Retina (tissue), 1 donor: ENCODE measurements at regions not wholly inside any gene's neighbourhood (a gene's known extent, or its start where the extent isn't known, plus 50 kb on each side); places are given as distances from the start of the nearest gene placed in this dataset.

Source experiments
- DNase-seq: peaks from one replicate; pipeline ENCODE4 v3.0.0-alpha.2; 2016

GRCh38 chr12:87142342-87142741 lies 886.2 kb upstream of the MGAT4C start:
- DNase-seq = no peak

GRCh38 chr12:87141091-87141490 lies 884.9 kb upstream of the MGAT4C start:
- DNase-seq = no peak

- DNase-seq = no peak
These were observed 884.1 kb upstream of the MGAT4C start for GRCh38 chr12:87140262-87140661.

- no peak for DNase-seq
These were observed 881.0 kb upstream of the MGAT4C start for GRCh38 chr12:87137220-87137619.

- DNase-seq = no peak
These were observed 880.3 kb upstream of the MGAT4C start for GRCh38 chr12:87136330-87136976.

GRCh38 chr12:87127272-87127671 lies 871.1 kb upstream of the MGAT4C start:
- DNase-seq = no peak

GRCh38 chr12:87121896-87122295 lies 865.7 kb upstream of the MGAT4C start:
- DNase-seq = no peak

- no peak for DNase-seq
These were observed 864.2 kb upstream of the MGAT4C start for GRCh38 chr12:87120440-87120839.

- no peak for DNase-seq
These were observed 863.5 kb upstream of the MGAT4C start for GRCh38 chr12:87119713-87120112.

- DNase-seq = no peak
These were observed 861.3 kb upstream of the MGAT4C start for GRCh38 chr12:87117526-87117925.

- no peak for DNase-seq
These were observed 860.6 kb upstream of the MGAT4C start for GRCh38 chr12:87116780-87117179.

GRCh38 chr12:87112571-87113345 lies 856.6 kb upstream of the MGAT4C start:
- DNase-seq = no peak

GRCh38 chr12:87107766-87108165 lies 851.6 kb upstream of the MGAT4C start:
- DNase-seq = no peak

- DNase-seq = no peak
These were observed 851.1 kb upstream of the MGAT4C start for GRCh38 chr12:87107270-87107669.

GRCh38 chr12:87096082-87096585 lies 839.9 kb upstream of the MGAT4C start:
- no peak for DNase-seq

- DNase-seq = no peak
These were observed 838.2 kb upstream of the MGAT4C start for GRCh38 chr12:87094356-87094755.

GRCh38 chr12:87092421-87092820 lies 836.2 kb upstream of the MGAT4C start:
- DNase-seq = no peak

- DNase-seq = no peak
These were observed 830.1 kb upstream of the MGAT4C start for GRCh38 chr12:87086118-87086891.

GRCh38 chr12:87085286-87085685 lies 829.1 kb upstream of the MGAT4C start:
- DNase-seq = no peak

- no peak for DNase-seq
These were observed 826.6 kb upstream of the MGAT4C start for GRCh38 chr12:87082756-87083155.

GRCh38 chr12:87074781-87075180 lies 818.6 kb upstream of the MGAT4C start:
- DNase-seq = no peak

- DNase-seq = no peak
These were observed 810.1 kb upstream of the MGAT4C start for GRCh38 chr12:87066326-87066725.

GRCh38 chr12:87059231-87059630 lies 803.0 kb upstream of the MGAT4C start:
- no peak for DNase-seq

GRCh38 chr12:87054226-87054625 lies 798.0 kb upstream of the MGAT4C start:
- no peak for DNase-seq
